H1 (cell line): ENCODE measurements at regions not wholly inside any gene's neighbourhood (a gene's known extent, or its start where the extent isn't known, plus 50 kb on each side); places are given as distances from the start of the nearest gene placed in this dataset. TPM values are rescaled to one million over a fixed set of nuclear protein-coding genes. Genes with fewer than 3 reads are reported as not detected.

Experiments
- CTCF ChIA-PET: fragments of 300-600 bp; sonication (Branson Sonifier 250); formaldehyde crosslinking; loops from one replicate; lab custom pipeline; 2021; ENCODE audit not compliant: partially characterized antibody; lab: Charles Lee
- POLR2A ChIA-PET: fragments of 300-600 bp; sonication (Branson Sonifier 250); formaldehyde crosslinking; loops from one replicate; lab custom pipeline; 2021; ENCODE audit warnings: inconsistent platforms; ENCODE audit not compliant: partially characterized antibody; lab: Charles Lee
- DNase-seq, 2 experiments: peaks; one replicate each; pipeline versions ENCODE4 v3.0.0 to v3.0.0-alpha.2; 2010 to 2022; ENCODE audit warnings: low spot score in 2 of 2, low read depth in 1 of 2, mixed read lengths in 1 of 2
- FAIRE-seq: peaks from 2 replicates; lab custom pipeline; 2011; peaks lifted over from hg19 to GRCh38; lab: Jason Lieb, UNC
- H2AFZ ChIP-seq: 2 replicates; pipeline ENCODE4 v1.8.1; 2012; ENCODE audit warnings: low read length, inconsistent platforms
- H2AK5ac ChIP-seq: 2 replicates; pipeline ENCODE4 v1.6.1; 2013; ENCODE audit warnings: low read depth, low read length
- H2BK120ac ChIP-seq: replicated peaks from 2 replicates; pipeline ENCODE3; 2013; ENCODE audit warnings: low read depth, low read length, inconsistent platforms
- H2BK12ac ChIP-seq: 2 replicates; pipeline ENCODE4 v1.6.1; 2013; ENCODE audit warnings: low read depth, low read length
- H2BK15ac ChIP-seq: 2 replicates; pipeline ENCODE4 v1.6.1; 2013; ENCODE audit warnings: low read length
- H2BK20ac ChIP-seq: 2 replicates; pipeline ENCODE4 v1.6.1; 2013; ENCODE audit warnings: low read length
- H2BK5ac ChIP-seq: 2 replicates; pipeline ENCODE4 v1.6.1; 2013; ENCODE audit warnings: low read depth, low read length
- H3K14ac ChIP-seq: 2 replicates; pipeline ENCODE4 v1.6.1; 2013; ENCODE audit warnings: inconsistent platforms; ENCODE audit not compliant: insufficient read length
- H3K18ac ChIP-seq: 2 replicates; pipeline ENCODE4 v1.6.1; 2013; ENCODE audit warnings: low read length; ENCODE audit errors: extremely low read depth
- H3K23ac ChIP-seq: 2 replicates; pipeline ENCODE4 v1.6.1; 2013; ENCODE audit warnings: inconsistent platforms; ENCODE audit not compliant: insufficient read length
- H3K23me2 ChIP-seq: 2 replicates; pipeline ENCODE4 v1.6.1; 2013; ENCODE audit warnings: low read depth, low read length
- H3K27ac ChIP-seq: 2 replicates; pipeline ENCODE4 v1.6.1; 2011; ENCODE audit warnings: low read depth, low read length, inconsistent platforms
- H3K27me3 ChIP-seq, 4 experiments: replicated peaks in 1 of 4; 1 replicate in 1 of 4; 2 replicates in 3 of 4; pipeline versions ENCODE4 v1.6.1 to v1.8.1; 2011 to 2013; ENCODE audit warnings: low read length in 3 of 4, mild to moderate bottlenecking in 3 of 4, inconsistent platforms in 2 of 4, mixed read lengths in 2 of 4, moderate library complexity in 1 of 4; ENCODE audit not compliant: control insufficient read depth in 3 of 4, insufficient read depth in 3 of 4; ENCODE audit errors: extremely low read depth in 1 of 4
- H3K36me3 ChIP-seq, 4 experiments: 2 replicates each; pipeline versions ENCODE4 v1.6.1 to v1.8.1; 2011 to 2013; ENCODE audit warnings: mild to moderate bottlenecking in 4 of 4, low read length in 3 of 4, moderate library complexity in 2 of 4, control low read depth in 1 of 4, inconsistent platforms in 1 of 4; ENCODE audit not compliant: insufficient read depth in 4 of 4, control insufficient read depth in 2 of 4
- H3K4ac ChIP-seq: replicated peaks from 2 replicates; pipeline ENCODE3; 2013; ENCODE audit warnings: low read length, low read depth, mixed read lengths, inconsistent platforms; ENCODE audit not compliant: insufficient read length
- H3K4me1 ChIP-seq, 4 experiments: replicated peaks in 1 of 4; 1 replicate in 1 of 4; 2 replicates in 3 of 4; pipeline versions ENCODE4 v1.6.1 to v1.8.1; 2011 to 2013; ENCODE audit warnings: low read length in 3 of 4, inconsistent platforms in 2 of 4, mixed read lengths in 1 of 4; ENCODE audit not compliant: insufficient read depth in 4 of 4, control insufficient read depth in 3 of 4
- H3K4me2 ChIP-seq, 2 experiments: 2 replicates each; pipeline versions ENCODE4 v1.6.1 to v1.8.1; 2011 to 2013; ENCODE audit warnings: low read depth in 2 of 2, low read length in 2 of 2, control low read depth in 1 of 2, inconsistent platforms in 1 of 2, mild to moderate bottlenecking in 1 of 2; ENCODE audit not compliant: insufficient read depth in 1 of 2
- H3K4me3 ChIP-seq, 4 experiments: fragments of 200-600, 300-600 bp in 1 of 4; sonication (generic), shearing (Covaris generic), sonication (Bioruptor Twin) in 1 of 4; 2 replicates each; pipeline versions ENCODE4 v1.5.1 to v1.8.1; 2011 to 2016; ENCODE audit warnings: low read length in 4 of 4, low read depth in 3 of 4, control low read depth in 2 of 4, inconsistent platforms in 2 of 4, mild to moderate bottlenecking in 2 of 4, mixed read lengths in 1 of 4, moderate library complexity in 1 of 4; ENCODE audit not compliant: insufficient read depth in 2 of 4; ENCODE audit errors: extremely low read depth in 1 of 4
- H3K56ac ChIP-seq: replicated peaks from 2 replicates; pipeline ENCODE3; 2013; ENCODE audit warnings: low read depth, mild to moderate bottlenecking, mixed read lengths, low read length, inconsistent platforms; ENCODE audit not compliant: insufficient read length
- H3K79me1 ChIP-seq: 2 replicates; pipeline ENCODE4 v1.6.1; 2013; ENCODE audit warnings: low read depth, low read length, control low read depth
- H3K79me2 ChIP-seq, 2 experiments: 2 replicates each; pipeline versions ENCODE4 v1.6.1 to v1.8.1; 2012 to 2013; ENCODE audit warnings: low read length in 2 of 2, mild to moderate bottlenecking in 2 of 2, inconsistent platforms in 1 of 2; ENCODE audit not compliant: insufficient read depth in 2 of 2, control insufficient read depth in 1 of 2
- H3K9ac ChIP-seq, 4 experiments: replicated peaks in 1 of 4; 1 replicate in 1 of 4; 2 replicates in 3 of 4; pipeline versions ENCODE4 v1.6.1 to v1.8.1; 2011 to 2013; ENCODE audit warnings: low read depth in 3 of 4, low read length in 3 of 4, control low read depth in 2 of 4, mild to moderate bottlenecking in 2 of 4, moderate library complexity in 2 of 4, inconsistent platforms in 1 of 4; ENCODE audit errors: extremely low read depth in 1 of 4
- H3K9me3 ChIP-seq, 2 experiments: 2 replicates each; pipeline versions ENCODE4 v1.6.1 to v1.8.1; 2012 to 2013; ENCODE audit warnings: mild to moderate bottlenecking in 2 of 2, moderate library complexity in 2 of 2, control low read depth in 1 of 2, inconsistent platforms in 1 of 2, low read depth in 1 of 2, low read length in 1 of 2, mixed read lengths in 1 of 2; ENCODE audit not compliant: insufficient read depth in 2 of 2
- H4K20me1 ChIP-seq, 2 experiments: replicated peaks in 1 of 2; 2 replicates each; pipeline versions ENCODE3 to v1.8.1; 2011 to 2013; ENCODE audit warnings: inconsistent platforms in 2 of 2, low read length in 2 of 2, mild to moderate bottlenecking in 1 of 2; ENCODE audit not compliant: insufficient read depth in 2 of 2, control insufficient read depth in 1 of 2
- H4K5ac ChIP-seq: 2 replicates; pipeline ENCODE4 v1.6.1; 2013; ENCODE audit warnings: low read length, low read depth, mixed read lengths, inconsistent platforms; ENCODE audit not compliant: insufficient read length
- H4K8ac ChIP-seq: 2 replicates; pipeline ENCODE4 v1.8.0; 2013; ENCODE audit warnings: mild to moderate bottlenecking, moderate library complexity, low read length, inconsistent platforms; ENCODE audit not compliant: insufficient read depth; ENCODE audit errors: extremely low read depth
- H4K91ac ChIP-seq: replicated peaks from 2 replicates; pipeline ENCODE3; 2013; ENCODE audit warnings: low read length, mixed read lengths, inconsistent platforms; ENCODE audit not compliant: insufficient read length
- RAD21 ChIP-seq, 2 experiments: IDR thresholded peaks in 1 of 2; conservative IDR thresholded peaks in 1 of 2; 2 replicates each; pipeline ENCODE4 v1.6.1; 2011; ENCODE audit warnings: low read depth in 2 of 2, low read length in 2 of 2, improper control_type of control experiment in 1 of 2, inconsistent platforms in 1 of 2, mild to moderate bottlenecking in 1 of 2, moderate library complexity in 1 of 2
- RNF2 ChIP-seq: fragments of 200-900, 300-1000 bp; sonication (generic); IDR thresholded peaks from 2 replicates; pipeline ENCODE4 v1.7.1; 2016; ENCODE audit warnings: borderline replicate concordance, low read depth, mild to moderate bottlenecking, antibody characterized with exemption, low read length; ENCODE audit not compliant: poor library complexity, severe bottlenecking; ENCODE audit errors: missing control alignments
- small RNA-seq: library from polyadenylated mRNA; stranded (forward); fragments of <200 nt; extraction: miRNeasy Mini kit (QIAGEN cat#:217004); gene quantifications from one replicate; pipeline ENCODE3, GENCODE V24; 2013; ENCODE audit not compliant: insufficient read depth

DNA sequence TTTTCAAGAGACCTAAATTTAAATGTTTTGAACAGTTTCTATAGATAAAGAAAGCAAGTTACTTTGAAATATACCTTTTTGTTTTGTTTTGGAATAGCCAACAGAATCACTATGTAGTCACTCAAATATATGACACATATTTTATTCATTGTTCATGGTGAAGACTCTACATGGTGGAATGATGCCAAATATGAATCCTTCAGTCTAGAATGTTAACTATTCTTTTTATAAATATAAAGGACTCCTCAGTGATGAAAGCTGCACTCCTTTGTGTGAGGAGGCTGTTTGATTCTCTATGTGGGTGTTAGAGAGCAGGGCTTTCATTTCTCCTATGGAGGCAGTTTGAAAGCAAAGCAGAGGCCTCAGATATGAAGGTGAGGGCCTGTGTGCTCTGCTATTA is 396.4 kb upstream of the LRRTM1 start:
- Histone ChIP-seq H4K20me1 (no peaks in the 10 kb centered on the region), H3K36me3 (no peaks in the 10 kb centered on the region), H2BK20ac (no peak overlapping the region), H3K4me3 (no peak overlapping the region), H3K9me3 (no peaks in the 10 kb centered on the region), H3K27me3 (no peaks in the 10 kb centered on the region), H3K4me1 (no peaks in the 10 kb centered on the region), H4K91ac (no peak overlapping the region), H2AFZ (no peak overlapping the region), H3K18ac (no peak overlapping the region), H2AK5ac (no peak overlapping the region), H3K23me2 (no peaks in the 10 kb centered on the region), H2BK120ac (no peak overlapping the region), H3K27ac (no peak overlapping the region), H2BK5ac (no peak overlapping the region), H3K14ac (no peak overlapping the region), H3K9ac (no peak overlapping the region), H4K8ac (no peak overlapping the region), H3K79me1 (no peaks in the 10 kb centered on the region), H3K4me2 (no peak overlapping the region), H3K4ac (no peak overlapping the region), H3K23ac (no peak overlapping the region), H3K79me2 (no peaks in the 10 kb centered on the region), H2BK15ac (no peak overlapping the region), H3K56ac (no peak overlapping the region), H2BK12ac (no peak overlapping the region), H4K5ac (no peak overlapping the region)
- DNase-seq (no peak), FAIRE-seq (no peak)
- TF ChIP-seq RAD21 (IDR thresholded peaks at IDR 0.05 in 1 of 2, conservative IDR thresholded peaks at IDR 0.05 in 1 of 2; ENCODE audit: low read depth in 2 of 2, low read length in 2 of 2) (no peak), RNF2 (no peak)
- ChIA-PET POLR2A (no interaction called here), CTCF (interaction anchor here (0.6 kb wide), 1 partner anchor 55 kb away, joined by 3 read pairs; no protein-coding TSS in a partner anchor)

Small RNA genes in the stretch of these regions (small RNA-seq; reads per million reads assigned to genes)
- gene AC013262.1 = not detected
- gene AC138623.1 = not detected
- gene RF00019 = not detected
- gene RN7SL201P = not detected
- 8.4 reads per million, percentile 78 among the genes with 10 or more reads in this experiment for gene RNA5SP99
- gene RNU6-1312P = not detected
- gene RNU6-685P = not detected
- not detected for gene RPL37P10
